ENCODE measurements at regions not wholly inside any gene's neighbourhood (a gene's known extent, or its start where the extent isn't known, plus 50 kb on each side); places are given as distances from the start of the nearest gene placed in this dataset.

- peaks cover 57% of the 10 kb centered on the region for H3K36me3 Mint-ChIP-seq
- TF ChIP-seq ZNF281 (CRISPR knock-in tag; IDR thresholded peaks at IDR 0.05) = no peak
- TF ChIP-seq ZMAT4 (CRISPR knock-in tag; IDR thresholded peaks at IDR 0.05) = no peak
- no peak for TF ChIP-seq NFYB (CRISPR knock-in tag; conservative IDR thresholded peaks at IDR 0.05; ENCODE audit: low read depth)
- no peak for TF ChIP-seq MAX (CRISPR knock-in tag; IDR thresholded peaks at IDR 0.05)
- no peak for TF ChIP-seq MYBL2 (CRISPR knock-in tag; IDR thresholded peaks at IDR 0.05)
- no peak for TF ChIP-seq ZNF532 (CRISPR knock-in tag; IDR thresholded peaks at IDR 0.05; ENCODE audit: borderline replicate concordance)
- TF ChIP-seq ZBTB43 (CRISPR knock-in tag; IDR thresholded peaks at IDR 0.05) = no peak
- no peak for TF ChIP-seq AFF4 (CRISPR knock-in tag; IDR thresholded peaks at IDR 0.05; ENCODE audit: borderline replicate concordance)
- TF ChIP-seq E2F5 (CRISPR knock-in tag; IDR thresholded peaks at IDR 0.05) = no peak
- no peak for TF ChIP-seq GRHL2 (CRISPR knock-in tag; IDR thresholded peaks at IDR 0.05; ENCODE audit: insufficient replicate concordance, severe bottlenecking)
- no peak for TF ChIP-seq STAT6 (CRISPR knock-in tag; conservative IDR thresholded peaks at IDR 0.05; ENCODE audit: low read depth)
- TF ChIP-seq RELA (CRISPR knock-in tag; IDR thresholded peaks at IDR 0.05; ENCODE audit: borderline replicate concordance) = no peak
- no peak for TF ChIP-seq NFE2L1 (CRISPR knock-in tag; IDR thresholded peaks at IDR 0.05)
- peaks cover 68% of the 10 kb centered on the region for H3K9me3 Mint-ChIP-seq
- no peak overlapping the region for H3K4me3 Mint-ChIP-seq
- no peak for DNase-seq (ENCODE audit: low spot score)
- H3K4me1 Mint-ChIP-seq = no peaks in the 10 kb centered on the region
- no peak overlapping the region for H3K27ac Mint-ChIP-seq
- ATAC-seq = no peak
- CTCF ChIA-PET = no interaction called here
- H3K27me3 Mint-ChIP-seq (ENCODE audit: low read depth) = peaks cover 14% of the 10 kb centered on the region
- POLR2A ChIA-PET = no interaction called here
Measured at GRCh38 chr1:4856396-4856795, 202.0 kb downstream of the AJAP1 start.

Measured in WTC11 (cell line).